Inflammatory macrophage treated with lipopolysaccharide for 1 hour (primary cell): ENCODE measurements at regions not wholly inside any gene's neighbourhood (a gene's known extent, or its start where the extent isn't known, plus 50 kb on each side); places are given as distances from the start of the nearest gene placed in this dataset.
"Not testable (repeated sequence)": the region's sequence is repeated elsewhere in the genome, so short reads cannot be mapped to it uniquely, and the experiment has no call there.

ENCODE experiments used
- DNase-seq, 2 donors: peaks; one replicate each; pipeline ENCODE4 v3.0.0-alpha.2; 2020 to 2022

DNA sequence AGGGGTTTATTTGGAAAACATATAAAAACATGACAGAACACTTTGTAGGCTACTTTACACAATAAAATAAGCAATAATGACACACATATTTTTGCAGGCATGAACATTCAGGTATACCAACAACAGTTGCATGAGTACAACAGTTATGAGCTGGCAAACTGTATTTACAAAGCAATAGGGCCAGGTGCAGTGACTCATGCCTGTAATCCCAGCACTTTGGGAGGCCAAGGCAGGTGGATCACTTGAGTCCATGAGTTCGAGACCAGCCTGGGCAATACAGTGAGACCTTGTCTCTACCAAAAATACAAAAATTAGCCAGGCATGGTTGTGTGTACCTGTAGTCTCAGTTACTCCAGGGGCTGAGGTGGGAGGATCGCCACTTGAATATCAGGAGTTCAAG lies 101.1 kb downstream of the BMP4 start:
- DNase-seq, result no peak

DNA sequence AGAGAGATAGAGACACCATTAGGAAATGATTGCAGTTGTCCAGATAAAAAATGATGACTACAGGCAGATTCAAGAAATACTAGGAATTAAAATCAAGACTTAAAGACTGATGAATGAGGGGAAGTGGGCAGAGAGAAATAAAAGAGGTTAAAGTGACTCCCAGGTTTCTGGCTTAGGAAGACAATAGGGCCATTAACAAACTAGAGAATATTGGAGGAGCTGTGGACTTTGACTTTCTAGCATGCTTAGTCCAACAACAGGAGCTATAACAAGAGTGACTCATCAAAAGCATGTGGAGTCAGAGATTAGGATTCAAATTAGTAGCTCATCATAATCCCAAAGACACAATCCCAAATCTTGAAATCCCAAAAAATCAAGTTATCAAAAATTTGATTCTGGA lies 101.5 kb downstream of the BMP4 start:
- no peak for DNase-seq

DNA sequence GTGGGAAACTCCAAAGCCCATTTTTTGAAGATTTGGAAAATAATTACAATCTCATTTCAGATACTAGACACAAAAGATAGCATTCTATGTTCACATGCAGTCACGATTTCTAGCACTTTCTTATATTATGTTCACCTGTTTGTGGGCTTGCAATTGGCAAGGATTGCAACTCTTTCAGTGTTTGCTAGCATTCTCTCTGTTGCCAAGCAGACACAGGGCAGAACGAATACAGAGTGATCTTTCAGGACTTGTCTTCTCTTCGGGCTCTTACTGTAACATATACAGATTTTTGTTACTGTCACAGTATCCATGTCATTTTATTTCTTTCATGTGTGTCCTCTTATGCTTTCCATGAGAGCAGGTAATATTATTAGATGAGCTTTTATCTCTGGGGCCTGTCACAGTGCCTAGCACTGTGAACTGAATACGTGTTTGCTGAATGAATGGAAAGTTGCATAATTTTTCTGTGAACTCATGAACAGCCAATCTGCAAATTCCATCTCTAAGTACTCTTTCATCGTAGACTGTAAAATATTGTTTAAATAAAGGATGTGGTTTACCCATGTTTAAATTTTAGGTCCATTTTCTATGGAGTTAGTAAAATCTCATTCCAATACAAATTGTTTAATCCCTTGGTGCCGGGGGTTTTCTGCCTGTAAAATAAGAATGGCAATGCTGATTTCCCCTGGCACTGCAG lies 105.1 kb downstream of the BMP4 start:
- no peak for DNase-seq

DNA sequence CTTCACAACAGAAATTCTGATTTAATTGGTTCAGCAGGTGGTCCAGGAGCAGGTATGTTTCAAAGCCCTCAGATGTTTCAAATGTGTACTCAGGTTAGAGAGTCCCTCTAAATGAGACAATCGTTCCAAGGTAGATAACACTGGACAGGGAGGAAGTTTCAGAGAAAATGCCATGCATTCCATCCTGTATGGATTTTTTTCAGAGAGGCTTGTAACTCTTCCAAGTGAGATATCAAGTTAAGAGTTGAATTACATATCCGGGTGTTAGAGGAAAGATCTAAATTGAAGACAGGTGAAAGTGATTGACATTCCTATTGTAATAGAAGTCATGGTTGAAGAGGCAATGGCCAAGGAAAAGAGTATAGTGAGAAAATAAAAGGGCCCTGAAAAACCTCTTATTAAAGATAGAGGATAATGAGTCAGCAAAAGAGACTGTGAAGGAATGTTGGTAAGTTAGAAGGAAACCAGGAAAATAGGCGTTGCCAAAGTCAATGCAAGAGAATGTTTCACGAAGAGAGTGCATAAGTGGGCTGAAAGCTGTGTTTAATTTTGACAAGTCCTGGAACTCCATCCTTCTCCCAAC lies 105.8 kb downstream of the BMP4 start:
- no peak for DNase-seq

DNA sequence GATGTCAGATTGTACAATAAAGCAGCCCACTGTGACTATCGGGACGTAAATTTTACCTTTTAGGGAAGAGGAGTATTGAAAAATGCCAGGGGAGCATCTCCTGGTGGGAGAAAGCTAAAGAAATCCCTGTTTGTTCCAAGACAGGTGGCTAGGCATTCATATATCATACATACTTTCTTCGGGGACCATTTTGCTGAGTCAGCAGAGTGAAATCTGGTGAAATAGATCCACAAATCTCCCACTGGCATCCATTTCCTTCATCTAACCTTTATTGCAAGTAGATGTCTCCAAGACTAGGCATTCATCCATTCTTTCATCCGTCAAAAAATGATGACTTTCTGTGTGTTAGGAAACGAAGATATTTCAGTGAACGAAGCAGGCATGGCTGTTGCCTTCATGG lies 107.1 kb downstream of the BMP4 start:
- DNase-seq, result no peak

DNA sequence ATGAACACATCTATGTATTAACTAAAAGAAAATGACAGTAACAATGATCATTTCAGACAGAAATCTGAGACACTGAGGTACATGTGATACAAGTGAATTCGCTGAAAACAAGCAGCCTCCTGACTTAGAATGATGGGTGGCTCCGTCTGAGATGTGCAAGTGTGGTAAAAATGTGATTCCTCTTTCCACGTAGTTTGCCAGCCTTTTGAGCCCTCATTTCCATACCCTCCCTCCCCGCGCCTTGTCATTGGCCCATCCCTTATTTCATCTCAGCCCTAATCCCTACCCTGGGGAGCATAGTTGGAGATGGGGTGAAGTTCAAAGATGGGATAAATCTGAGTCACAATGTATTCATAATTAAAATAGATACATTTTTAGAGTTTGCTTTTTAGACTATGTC lies 107.8 kb downstream of the BMP4 start:
- no peak for DNase-seq

DNA sequence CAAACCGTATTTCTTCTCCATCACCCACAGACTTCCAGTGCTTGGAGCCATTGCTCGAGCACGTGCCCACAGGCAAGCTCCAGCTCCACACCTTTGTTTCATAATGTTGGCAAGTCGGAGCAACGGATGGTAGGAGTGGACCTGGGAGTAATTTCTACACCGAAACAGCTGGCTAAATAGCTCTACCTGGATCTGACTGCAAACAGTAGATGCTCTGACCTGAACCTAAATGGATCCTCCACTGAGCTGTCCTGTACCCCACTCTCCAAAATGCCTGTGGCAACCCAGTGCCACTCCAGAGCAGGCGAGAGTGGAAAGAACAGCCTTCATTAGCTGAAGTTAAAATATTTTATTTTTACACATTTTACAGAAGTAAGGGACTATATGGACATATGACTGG lies 108.7 kb downstream of the BMP4 start:
- DNase-seq, result no peak

DNA sequence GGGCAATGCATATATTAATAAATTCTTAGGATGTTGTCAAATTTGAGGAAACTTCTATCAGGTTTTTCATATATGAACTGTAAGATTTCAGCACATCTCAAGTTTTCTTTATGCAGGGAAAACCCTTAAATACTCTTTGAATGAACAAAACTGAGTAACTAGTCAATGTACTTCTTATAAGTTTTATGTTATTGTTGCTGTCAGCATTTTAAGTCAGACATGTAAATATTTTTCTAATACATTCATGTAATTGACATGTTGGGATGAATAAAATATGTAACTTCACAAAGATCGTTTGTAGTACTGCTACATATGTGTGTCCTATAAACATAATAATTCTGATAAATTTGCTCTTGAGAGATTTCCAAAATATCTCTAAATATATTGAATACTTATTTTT lies 109.6 kb downstream of the BMP4 start:
- DNase-seq, result no peak

DNA sequence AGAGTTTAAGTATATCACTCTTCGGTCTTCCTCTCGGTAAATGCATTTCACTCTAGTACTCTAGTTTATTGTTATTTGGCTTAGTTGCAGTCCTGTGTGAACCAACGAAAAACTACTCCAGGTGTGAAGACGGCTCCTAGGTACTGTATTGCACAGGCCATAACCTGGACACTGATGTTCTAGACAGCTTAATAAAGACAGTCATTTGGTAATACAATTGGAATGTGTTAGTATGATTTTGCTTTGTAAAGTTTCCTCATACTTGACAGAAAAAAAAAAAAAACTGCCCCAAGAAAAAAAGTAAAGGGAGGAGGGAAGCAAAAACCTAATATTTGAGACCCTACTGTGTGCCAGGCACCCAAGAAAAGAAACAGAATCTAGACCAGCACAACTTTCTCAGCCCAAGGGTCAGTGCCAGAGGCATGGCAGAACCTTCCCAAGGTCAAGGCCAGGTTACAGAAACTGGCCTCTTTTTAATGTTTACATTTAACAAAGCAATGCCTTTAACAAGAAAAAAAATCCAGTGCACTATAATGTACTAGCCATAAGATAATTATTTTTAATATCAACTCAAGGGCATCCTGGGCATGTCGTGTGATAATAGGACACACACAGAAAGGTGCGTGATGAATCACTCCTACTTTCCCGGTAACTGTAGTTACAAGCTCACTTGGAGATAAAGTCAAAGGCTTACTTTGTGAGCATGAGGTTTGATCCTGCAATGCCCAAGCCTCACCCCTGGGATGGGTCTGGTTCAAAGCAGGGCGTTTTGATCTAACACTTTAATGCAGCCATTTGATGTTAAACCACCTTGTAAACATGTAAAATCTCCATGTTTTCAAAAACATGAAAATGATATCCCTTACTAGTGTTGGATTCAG lies 110.6 kb downstream of the BMP4 start:
- no peak for DNase-seq

DNA sequence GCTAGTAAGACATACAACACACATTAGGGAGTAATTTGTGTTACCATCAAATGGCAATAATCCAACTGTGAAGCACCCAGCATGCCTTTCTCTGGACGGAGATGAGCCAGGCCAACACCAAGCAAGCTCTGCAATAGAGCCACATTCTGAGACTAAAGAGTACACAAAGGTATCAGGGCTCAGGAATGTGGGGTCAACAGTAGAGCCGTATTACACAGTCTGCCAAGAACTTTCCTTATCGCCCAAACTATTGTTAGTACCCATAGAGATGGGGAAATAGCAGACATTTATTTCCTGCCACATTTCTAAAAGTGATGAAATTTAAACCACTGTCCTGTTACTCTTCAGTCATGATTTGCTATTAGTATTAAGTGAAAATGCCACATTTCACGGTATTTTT lies 113.7 kb downstream of the BMP4 start:
- no peak for DNase-seq

DNA sequence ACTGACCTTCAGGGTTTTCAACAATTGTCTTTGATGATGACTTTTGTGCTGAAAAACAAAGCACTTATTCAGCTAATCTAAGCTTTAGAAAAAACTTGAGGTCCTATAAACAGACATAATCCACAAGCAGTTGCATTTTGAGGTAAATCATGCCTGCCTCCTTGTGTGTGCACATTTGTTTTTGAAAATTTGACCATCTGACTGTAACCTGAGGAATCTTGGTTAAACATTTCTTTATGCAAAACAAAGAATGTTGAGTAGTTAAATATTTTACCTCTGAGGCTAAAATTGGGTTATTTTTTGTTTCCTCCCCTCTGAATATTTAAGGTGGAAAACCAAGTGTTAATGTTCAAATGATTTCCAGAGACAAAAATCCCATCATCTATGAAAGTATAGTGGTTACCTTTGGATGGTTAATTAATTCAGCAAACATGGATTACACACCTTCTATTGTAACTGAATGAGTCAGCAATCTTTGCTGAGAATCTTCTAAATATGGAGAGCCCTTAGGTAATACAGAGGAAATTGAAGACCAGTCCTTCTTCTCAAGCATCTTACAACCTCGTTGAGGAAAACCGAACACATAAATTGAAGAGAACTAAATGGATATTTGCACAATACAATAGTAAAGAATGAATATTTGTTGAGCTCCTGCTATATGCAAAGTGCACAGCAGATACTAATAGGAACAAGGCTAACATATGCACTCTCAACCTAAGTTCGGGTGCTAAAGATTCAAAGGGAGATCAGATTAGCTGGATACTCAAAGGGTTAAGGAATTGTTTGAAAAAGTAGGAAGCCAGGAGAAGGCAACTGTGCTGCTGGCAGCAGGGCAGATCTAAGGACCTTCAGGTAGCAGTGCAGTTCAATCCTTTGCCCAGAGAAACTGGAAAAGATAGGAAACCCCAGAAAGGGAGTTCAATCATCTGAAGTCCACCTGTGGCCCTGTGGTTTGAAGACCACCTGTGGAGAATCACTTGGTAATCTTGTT lies 115.2 kb downstream of the BMP4 start:
- no peak for DNase-seq

DNA sequence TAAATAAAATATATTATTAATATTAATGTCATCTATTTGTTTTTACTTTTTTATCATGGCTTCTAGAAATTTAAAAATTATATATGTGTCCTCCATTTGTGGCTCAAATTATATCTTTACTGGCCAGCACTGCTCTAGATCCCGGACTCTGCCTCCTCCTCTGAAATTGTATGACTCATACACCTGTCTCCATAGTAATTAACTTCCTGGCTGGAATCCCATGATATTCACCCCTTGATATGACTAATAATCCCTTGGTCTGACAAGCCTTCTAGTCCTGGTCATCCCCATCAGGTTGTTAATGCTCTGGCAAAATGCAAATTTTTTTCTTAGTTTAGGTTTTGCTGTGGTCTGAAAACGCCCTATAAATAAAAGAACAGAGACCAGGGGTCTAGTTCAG lies 116.2 kb downstream of the BMP4 start:
- no peak for DNase-seq

DNA sequence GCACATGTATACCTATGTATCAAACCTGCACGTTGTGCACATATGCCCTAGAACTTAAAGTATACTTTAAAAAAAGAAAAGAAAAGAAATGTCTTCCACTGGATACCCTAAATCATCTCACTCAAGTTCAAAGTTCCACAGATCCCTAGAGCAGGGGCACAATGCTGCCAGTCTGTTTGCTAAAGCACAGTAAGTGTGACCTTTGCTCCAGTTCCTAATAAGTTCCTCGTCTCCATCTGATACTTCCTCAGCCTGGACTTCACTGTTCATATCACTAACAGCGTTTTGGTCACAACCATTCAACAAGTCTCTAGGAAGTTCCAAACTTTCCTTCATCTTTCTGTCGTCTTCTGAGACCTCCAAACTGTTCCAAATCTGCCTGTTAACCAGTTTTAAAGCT lies 118.3 kb downstream of the BMP4 start:
- no peak for DNase-seq

DNA sequence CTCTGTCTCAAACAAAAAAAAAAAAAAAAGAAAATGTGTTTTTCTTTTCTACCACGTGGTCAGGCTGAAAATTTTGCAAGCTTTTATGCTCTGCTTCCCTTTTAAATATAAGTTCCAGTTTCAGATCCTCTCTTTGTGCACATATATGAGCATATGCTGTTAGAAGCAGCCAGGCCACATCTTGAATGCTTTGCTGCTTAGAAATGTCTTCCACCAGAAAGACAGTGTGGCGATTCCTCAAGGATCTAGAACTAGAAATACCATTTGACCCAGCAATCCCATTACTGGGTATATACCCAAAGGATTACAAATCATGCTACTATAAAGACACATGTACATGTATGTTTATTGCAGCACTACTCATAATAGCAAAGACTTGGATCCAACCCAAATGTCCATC lies 119.0 kb downstream of the BMP4 start:
- DNase-seq, result not testable (repeated sequence)

DNA sequence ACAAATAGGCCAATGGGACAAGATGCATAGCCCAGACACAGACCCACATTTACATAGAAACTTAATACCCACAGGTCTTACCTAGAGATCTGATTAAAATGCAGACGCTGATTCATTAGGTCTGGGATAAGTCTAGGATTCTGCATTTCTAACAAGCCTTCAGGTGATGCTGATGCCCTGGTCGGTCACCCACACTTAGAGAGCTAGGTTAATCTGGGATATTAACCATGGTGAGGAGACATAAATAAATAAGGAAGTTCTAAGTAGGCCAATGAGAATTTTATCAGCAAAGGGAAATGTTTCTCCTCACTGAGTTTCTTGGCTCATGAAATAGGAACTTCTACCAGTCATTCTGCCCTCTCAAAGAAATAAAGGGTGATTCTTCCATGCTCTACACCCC lies 120.1 kb downstream of the BMP4 start:
- DNase-seq, result no peak

DNA sequence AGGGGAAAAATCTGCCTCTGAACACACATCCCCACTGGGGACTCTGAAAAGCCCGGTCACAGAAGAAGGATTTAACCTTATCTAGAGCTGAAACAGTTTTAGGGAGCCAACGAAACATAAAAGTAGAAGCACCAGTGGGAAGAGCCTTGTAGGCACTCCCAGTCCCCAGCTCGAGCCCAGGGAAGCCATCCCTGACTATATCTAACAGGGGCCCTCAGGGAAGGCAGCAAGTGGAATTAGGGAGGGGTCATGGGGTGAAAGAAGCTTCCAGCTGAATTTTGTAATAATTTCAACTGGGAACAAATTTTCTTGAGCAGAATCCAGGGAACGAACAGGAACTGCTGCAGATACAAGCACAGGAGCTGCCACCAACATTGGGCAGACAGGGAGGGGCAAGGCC lies 127.8 kb downstream of the BMP4 start:
- DNase-seq, result no peak

DNA sequence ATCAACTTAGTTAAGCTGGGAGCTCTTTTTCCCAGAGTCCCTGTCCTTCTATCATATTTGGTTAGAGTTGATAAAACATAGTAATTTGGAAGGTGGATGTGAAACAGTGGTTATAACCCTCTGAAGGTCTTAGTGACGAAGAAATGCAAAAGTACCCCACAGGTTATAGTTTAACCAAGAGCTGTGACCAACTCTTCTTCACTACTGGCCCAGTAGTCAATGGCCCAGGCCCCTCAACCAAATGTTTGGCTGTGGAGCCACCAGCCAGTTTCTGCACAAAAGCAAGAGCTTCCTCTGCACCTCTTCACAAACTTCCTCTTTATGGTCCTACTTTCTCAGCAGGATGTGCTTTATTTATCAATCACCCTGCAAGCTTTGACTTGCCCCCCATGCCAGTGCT lies 132.6 kb downstream of the BMP4 start:
- no peak for DNase-seq

DNA sequence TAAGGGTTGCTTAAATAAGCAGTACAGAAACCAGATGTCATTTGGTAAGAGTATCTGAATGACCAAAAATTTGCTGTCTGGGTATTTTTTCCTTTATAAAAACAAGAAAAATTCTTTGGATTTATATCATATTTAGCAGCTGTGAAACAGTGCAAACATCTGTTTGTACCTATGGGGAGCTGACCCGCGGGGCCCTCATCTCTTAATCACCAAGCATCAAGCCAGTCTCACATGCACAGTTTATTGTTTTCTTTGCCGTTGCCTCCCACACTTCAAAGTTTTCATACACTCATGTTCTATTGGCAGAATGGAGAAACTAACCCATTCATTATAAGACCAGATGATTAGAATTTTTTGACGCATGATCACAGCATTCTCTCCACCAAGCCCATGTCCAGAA lies 142.2 kb downstream of the BMP4 start:
- DNase-seq, result no peak

DNA sequence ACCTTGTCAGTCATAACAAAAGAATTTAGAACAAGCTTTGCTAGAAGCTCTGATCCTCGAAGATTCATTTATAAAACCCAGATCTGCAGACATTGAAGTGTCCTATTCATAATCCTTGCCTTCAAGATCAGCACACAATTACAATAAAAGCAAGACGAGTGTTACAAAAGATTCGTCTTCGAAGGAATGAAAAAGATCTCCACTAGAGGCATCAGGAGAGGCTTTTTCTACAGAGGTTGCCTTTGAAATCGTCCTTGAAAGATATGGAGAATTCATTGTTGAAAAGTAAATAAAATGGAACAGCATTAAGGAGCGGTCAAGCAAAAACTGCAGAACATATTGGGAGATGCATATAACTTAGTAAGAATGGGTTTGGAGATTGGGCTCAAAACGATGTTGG lies 146.4 kb downstream of the BMP4 start:
- DNase-seq, result no peak

DNA sequence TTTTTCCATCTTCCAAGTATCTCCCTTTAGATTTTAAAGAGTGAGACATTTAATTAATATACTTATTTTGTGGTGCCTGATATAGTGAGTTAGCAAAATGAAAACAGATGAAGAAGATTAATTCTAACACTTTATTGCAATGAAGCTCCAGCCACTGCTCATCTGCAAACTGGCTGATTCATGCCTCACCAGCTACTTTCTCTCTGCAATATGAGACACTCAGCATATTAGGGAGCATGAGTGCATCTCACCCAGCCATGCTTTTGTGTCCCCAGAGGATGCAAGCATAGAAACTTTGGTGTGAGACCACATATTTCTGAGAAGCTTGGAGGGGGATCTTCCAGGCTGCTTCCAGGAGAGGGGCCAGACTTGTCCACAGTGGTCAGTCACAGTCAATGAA lies 148.6 kb downstream of the BMP4 start:
- no peak for DNase-seq

DNA sequence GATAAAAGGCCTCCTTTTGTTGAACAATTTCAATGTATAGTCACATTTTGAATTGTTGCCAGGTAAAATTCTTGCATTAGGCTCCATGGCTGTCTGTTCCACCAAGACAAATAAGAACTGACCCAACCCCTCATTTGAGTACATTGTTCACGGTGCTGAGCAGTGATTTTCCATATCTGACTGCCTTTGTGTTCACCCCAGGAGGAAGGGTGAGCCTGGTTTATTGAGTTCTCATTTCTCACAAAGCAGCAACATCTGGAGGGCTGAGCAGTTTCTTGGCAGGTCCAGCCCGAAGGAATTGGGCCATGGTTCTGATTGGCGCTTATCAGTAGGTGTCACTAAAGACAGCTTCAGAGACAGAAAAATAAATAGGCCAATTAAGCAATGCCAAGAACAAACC lies 149.1 kb downstream of the BMP4 start:
- no peak for DNase-seq

DNA sequence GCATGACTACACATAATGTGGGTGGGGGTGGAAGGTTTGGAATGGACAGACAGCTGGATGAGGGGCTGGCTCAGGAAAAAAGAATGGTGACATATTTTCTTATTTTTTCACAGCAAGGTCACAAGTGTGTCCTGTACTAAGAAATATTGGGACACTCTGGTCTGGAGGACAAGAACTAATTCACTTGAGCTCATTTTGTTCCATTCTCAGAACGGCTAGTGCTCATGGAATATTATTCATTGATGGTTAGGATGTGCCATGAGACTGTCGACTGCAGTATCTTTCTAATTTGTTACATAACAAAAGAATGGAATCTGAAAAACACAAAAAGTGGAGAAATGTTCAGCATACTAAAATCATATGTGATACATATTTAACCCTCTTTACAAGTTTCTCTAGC lies 149.5 kb downstream of the BMP4 start:
- DNase-seq, result no peak

DNA sequence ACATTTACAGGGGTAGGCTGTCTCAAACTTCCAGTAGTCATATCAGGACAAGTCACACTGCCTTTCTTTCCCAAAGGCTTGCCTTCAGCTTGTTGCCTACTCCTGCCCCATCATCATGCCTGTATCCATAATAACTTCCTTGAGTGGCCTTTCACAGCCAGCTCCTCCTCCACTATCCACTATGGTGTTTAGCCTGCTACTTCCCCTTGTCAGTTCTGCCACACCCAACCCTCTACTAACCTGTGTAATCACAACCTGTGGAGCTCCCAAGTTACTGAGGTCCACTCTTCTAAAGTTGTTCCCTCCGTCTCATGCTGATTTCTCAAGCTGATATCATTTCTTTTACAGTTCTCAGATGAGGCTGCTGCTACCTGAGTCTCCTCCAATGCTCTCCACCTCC lies 159.9 kb downstream of the BMP4 start:
- DNase-seq, result no peak
